Smooth muscle cell (in vitro differentiated cells): ENCODE measurements at regions not wholly inside any gene's neighbourhood (a gene's known extent, or its start where the extent isn't known, plus 50 kb on each side); places are given as distances from the start of the nearest gene placed in this dataset.

ENCODE experiments used
- DNase-seq: peaks from one replicate; lab custom pipeline; 2025; ENCODE audit not compliant: unreplicated experiment; lab: John Stamatoyannopoulos, UW
- H2AFZ ChIP-seq: fragments of 200-600 bp; sonication (generic); 2 replicates; pipeline ENCODE4 v1.6.0; 2016; ENCODE audit warnings: antibody characterized with exemption, low read depth, mild to moderate bottlenecking
- H3F3A ChIP-seq: fragments of 200-600 bp; sonication (generic); 2 replicates; pipeline ENCODE4 v1.6.0; 2017; ENCODE audit warnings: antibody characterized with exemption, low read depth
- H3K27ac ChIP-seq: fragments of 200-600 bp; sonication (generic); 2 replicates; pipeline ENCODE4 v1.5.1; 2016; ENCODE audit warnings: low read depth, mild to moderate bottlenecking
- H3K27me3 ChIP-seq: fragments of 200-600 bp; sonication (generic); 2 replicates; pipeline ENCODE4 v1.6.1; 2016; ENCODE audit warnings: low read depth, mild to moderate bottlenecking
- H3K36me3 ChIP-seq: fragments of 200-600 bp; sonication (generic); 2 replicates; pipeline ENCODE4 v1.5.1; 2016; ENCODE audit warnings: low read depth
- H3K4me1 ChIP-seq: fragments of 200-600 bp; sonication (generic); 2 replicates; pipeline ENCODE4 v1.5.1; 2016; ENCODE audit warnings: low read depth
- H3K4me2 ChIP-seq: fragments of 200-600 bp; sonication (generic); 2 replicates; pipeline ENCODE4 v1.6.0; 2016; ENCODE audit warnings: mild to moderate bottlenecking
- H3K4me3 ChIP-seq: fragments of 200-600 bp; sonication (generic); 2 replicates; pipeline ENCODE4 v1.5.1; 2016; ENCODE audit warnings: mild to moderate bottlenecking
- H3K79me2 ChIP-seq: fragments of 200-600 bp; sonication (generic); 2 replicates; pipeline ENCODE4 v1.6.0; 2016; ENCODE audit warnings: low read depth, mild to moderate bottlenecking
- H3K9ac ChIP-seq: fragments of 200-600 bp; sonication (generic); 2 replicates; pipeline ENCODE4 v1.6.0; 2016; ENCODE audit warnings: low read depth
- H3K9me3 ChIP-seq: fragments of 200-600 bp; sonication (generic); replicated peaks from 2 replicates; pipeline ENCODE4 v1.5.1; 2016; ENCODE audit warnings: low read depth
- H4K20me1 ChIP-seq: fragments of 200-600 bp; sonication (generic); 2 replicates; pipeline ENCODE4 v1.6.0; 2016; ENCODE audit warnings: low read depth
- WGBS: methylation state at CpG from one replicate; pipeline ENCODE4 v1.1.7; 2016; ENCODE audit warnings: low lambda C conversion rate; 5-methylcytosine and 5-hydroxymethylcytosine counted together
- TF ChIP-seq, protein P1 (sequence below): fragments of 200-600 bp; sonication (generic); IDR thresholded peaks from 2 replicates; pipeline ENCODE4 v1.5.1; 2017; ENCODE audit warnings: borderline replicate concordance, mild to moderate bottlenecking, antibody characterized with exemption; ENCODE audit not compliant: insufficient read depth, poor library complexity, severe bottlenecking

DNA sequence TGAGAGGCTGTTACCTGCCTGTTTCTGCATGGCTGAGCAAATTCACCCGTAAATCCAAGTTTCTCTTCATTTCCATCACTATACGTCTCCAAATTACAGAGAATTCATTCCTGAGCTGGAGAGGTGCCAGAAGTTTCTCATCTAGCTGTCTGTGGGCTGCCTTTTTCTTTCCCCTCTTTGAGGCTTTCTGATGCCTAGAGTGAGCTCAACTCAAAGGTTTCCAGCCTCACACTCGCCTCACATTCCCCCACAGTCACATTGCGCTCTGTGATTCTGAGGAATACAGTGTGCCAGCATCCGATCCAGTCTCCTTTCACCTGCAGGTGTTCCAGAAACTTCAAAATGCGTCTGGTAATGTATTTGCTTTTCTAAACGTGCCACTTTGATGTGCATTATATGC, 267.2 kb downstream of the MFSD1 start, which contains the start of gene IQCJ:
IQCJ (plus strand) TSS at position 229 of the 400 bp plus-strand sequence.
- no peak for DNase-seq
- 71% methylated on average over 7 of the region's 7 CpGs for WGBS
- TF ChIP-seq, protein P1, sequence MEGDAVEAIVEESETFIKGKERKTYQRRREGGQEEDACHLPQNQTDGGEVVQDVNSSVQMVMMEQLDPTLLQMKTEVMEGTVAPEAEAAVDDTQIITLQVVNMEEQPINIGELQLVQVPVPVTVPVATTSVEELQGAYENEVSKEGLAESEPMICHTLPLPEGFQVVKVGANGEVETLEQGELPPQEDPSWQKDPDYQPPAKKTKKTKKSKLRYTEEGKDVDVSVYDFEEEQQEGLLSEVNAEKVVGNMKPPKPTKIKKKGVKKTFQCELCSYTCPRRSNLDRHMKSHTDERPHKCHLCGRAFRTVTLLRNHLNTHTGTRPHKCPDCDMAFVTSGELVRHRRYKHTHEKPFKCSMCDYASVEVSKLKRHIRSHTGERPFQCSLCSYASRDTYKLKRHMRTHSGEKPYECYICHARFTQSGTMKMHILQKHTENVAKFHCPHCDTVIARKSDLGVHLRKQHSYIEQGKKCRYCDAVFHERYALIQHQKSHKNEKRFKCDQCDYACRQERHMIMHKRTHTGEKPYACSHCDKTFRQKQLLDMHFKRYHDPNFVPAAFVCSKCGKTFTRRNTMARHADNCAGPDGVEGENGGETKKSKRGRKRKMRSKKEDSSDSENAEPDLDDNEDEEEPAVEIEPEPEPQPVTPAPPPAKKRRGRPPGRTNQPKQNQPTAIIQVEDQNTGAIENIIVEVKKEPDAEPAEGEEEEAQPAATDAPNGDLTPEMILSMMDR: no peak

GRCh38 chr3:159069866-159070425, 268.1 kb downstream of the MFSD1 start:
- no peak for DNase-seq
- Histone ChIP-seq H3K9ac (no peak overlapping the region), H3K9me3 (no peaks in the 10 kb centered on the region), H2AFZ (no peak overlapping the region), H3K4me3 (no peak overlapping the region), H4K20me1 (no peaks in the 10 kb centered on the region), H3K36me3 (no peaks in the 10 kb centered on the region), H3K4me1 (no peaks in the 10 kb centered on the region), H3K79me2 (no peaks in the 10 kb centered on the region), H3K4me2 (no peak overlapping the region), H3K27ac (no peak overlapping the region), H3F3A (no peaks in the 10 kb centered on the region), H3K27me3 (no peaks in the 10 kb centered on the region)
- WGBS: 85% methylated on average over 5 of the region's 5 CpGs
- TF ChIP-seq, protein P1: no peak

More for the DNA sequence above, 267.2 kb downstream of the MFSD1 start, which contains the start of gene IQCJ:
- no peaks in the 10 kb centered on the region for H3K9me3 ChIP-seq
- no peak within 1 kb of the TSS for H3K9ac ChIP-seq
- H3F3A ChIP-seq: no peaks in the 10 kb centered on the region
- no peaks in the 10 kb centered on the region for H3K79me2 ChIP-seq
- no peaks in the 10 kb centered on the region for H4K20me1 ChIP-seq
- no peak within 1 kb of the TSS for H2AFZ ChIP-seq
- H3K27me3 ChIP-seq: no peaks in the 10 kb centered on the region
- H3K27ac ChIP-seq: no peak within 1 kb of the TSS
- H3K4me3 ChIP-seq: no peak within 1 kb of the TSS
- no peak within 1 kb of the TSS for H3K4me2 ChIP-seq
- H3K4me1 ChIP-seq: no peaks in the 10 kb centered on the region
- no peaks in the 10 kb centered on the region for H3K36me3 ChIP-seq

GRCh38 chr3:159074756-159075701, 273.2 kb downstream of the MFSD1 start:
- DNase-seq: no peak

More at GRCh38 chr3:159074756-159075701, 273.2 kb downstream of the MFSD1 start:
- Histone ChIP-seq H3K27ac (no peak overlapping the region), H4K20me1 (no peaks in the 10 kb centered on the region), H3K4me2 (no peak overlapping the region), H3K4me1 (no peaks in the 10 kb centered on the region), H3K9me3 (no peaks in the 10 kb centered on the region), H3K9ac (no peak overlapping the region), H3K79me2 (no peaks in the 10 kb centered on the region), H3K4me3 (no peak overlapping the region), H3K27me3 (no peaks in the 10 kb centered on the region), H2AFZ (no peak overlapping the region), H3K36me3 (no peaks in the 10 kb centered on the region), H3F3A (no peaks in the 10 kb centered on the region)
- 85% methylated on average over 3 of the region's 3 CpGs for WGBS
- TF ChIP-seq, protein P1: no peak
